ENCODE measurements at regions not wholly inside any gene's neighbourhood (a gene's known extent, or its start where the extent isn't known, plus 50 kb on each side); places are given as distances from the start of the nearest gene placed in this dataset.

DNA sequence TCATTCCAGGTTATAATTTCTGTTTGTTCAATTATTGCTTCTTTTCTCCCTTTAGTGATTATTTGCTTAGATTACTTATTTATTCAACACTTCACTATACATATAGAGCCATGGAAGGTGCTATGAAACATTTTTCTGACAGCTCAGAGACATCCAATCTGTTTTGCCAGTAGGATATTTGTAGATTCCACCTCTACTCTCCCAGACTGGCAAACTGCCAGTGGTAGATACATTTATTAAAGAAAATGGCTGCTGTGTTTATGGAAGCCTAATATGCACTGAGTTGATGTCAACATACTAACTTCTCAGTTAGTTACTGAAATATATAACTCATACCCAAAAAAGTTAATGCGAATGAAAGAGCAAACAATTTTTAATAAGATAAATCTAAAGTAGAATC lies 348.6 kb downstream of the TRAM1L1 start:
- DNase-seq, result no peak
- Histone ChIP-seq H3K27me3 (ENCODE audit: low read depth) (no peaks in the 10 kb centered on the region), H3K9me3 (replicated peaks) (no peaks in the 10 kb centered on the region), H3K4me1 (no peaks in the 10 kb centered on the region), H3K27ac (replicated peaks) (no peak overlapping the region), H3K4me3 (no peak overlapping the region), H3K36me3 (no peaks in the 10 kb centered on the region)
- TF ChIP-seq, protein P1, sequence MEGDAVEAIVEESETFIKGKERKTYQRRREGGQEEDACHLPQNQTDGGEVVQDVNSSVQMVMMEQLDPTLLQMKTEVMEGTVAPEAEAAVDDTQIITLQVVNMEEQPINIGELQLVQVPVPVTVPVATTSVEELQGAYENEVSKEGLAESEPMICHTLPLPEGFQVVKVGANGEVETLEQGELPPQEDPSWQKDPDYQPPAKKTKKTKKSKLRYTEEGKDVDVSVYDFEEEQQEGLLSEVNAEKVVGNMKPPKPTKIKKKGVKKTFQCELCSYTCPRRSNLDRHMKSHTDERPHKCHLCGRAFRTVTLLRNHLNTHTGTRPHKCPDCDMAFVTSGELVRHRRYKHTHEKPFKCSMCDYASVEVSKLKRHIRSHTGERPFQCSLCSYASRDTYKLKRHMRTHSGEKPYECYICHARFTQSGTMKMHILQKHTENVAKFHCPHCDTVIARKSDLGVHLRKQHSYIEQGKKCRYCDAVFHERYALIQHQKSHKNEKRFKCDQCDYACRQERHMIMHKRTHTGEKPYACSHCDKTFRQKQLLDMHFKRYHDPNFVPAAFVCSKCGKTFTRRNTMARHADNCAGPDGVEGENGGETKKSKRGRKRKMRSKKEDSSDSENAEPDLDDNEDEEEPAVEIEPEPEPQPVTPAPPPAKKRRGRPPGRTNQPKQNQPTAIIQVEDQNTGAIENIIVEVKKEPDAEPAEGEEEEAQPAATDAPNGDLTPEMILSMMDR (IDR thresholded peaks at IDR 0.05; ENCODE audit: borderline replicate concordance), result no peak
- intact Hi-C loops (cut with micrococcal nuclease), result no loop called here

DNA sequence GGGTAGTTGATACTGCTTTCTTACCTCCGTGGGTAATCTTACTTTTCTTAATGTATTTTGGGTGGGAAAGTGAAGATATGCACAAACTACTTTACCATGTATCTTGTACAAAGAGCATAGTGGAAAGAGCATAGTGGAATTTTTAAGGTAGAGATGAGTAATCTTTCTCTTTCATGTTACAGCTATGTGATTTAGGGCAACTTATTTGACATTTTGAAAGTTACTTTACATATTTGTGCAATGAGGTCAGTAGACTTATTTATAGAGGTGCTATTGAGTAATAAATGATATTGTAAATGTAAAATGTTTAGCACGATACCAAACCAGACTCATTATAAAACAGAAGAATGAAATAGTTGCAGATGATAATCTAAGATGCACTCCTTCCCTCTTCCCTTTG lies 351.2 kb downstream of the TRAM1L1 start:
- no peaks in the 10 kb centered on the region for H3K36me3 ChIP-seq
- peaks cover 4% of the 10 kb centered on the region for H3K9me3 ChIP-seq (replicated peaks)
- H3K27ac ChIP-seq (replicated peaks), result no peak overlapping the region
- H3K4me1 ChIP-seq, result no peaks in the 10 kb centered on the region
- DNase-seq, result no peak
- no peaks in the 10 kb centered on the region for H3K27me3 ChIP-seq (ENCODE audit: low read depth)
- intact Hi-C loops (cut with micrococcal nuclease), result no loop called here
- TF ChIP-seq, protein P1 (IDR thresholded peaks at IDR 0.05; ENCODE audit: borderline replicate concordance), result no peak
- no peak overlapping the region for H3K4me3 ChIP-seq

DNA sequence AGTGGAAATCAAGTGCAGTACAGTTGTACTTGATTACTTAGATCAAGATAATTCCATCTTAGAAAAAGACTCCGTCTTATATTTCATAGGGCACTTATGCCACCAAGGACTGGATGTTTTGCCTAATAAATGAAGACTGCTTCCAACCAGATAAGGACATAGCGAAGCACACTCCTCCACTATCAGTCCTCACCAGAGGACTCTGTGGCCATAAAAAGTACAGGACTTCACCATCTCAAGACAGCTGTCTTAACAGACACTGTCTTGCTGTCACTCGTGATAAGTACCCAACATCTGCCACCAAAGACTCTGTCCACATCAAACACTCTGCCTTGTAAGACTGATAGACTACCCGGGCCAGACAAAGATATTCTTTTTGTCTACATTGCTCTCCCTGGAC lies 352.0 kb downstream of the TRAM1L1 start:
- no peaks in the 10 kb centered on the region for H3K36me3 ChIP-seq
- peaks cover 4% of the 10 kb centered on the region for H3K9me3 ChIP-seq (replicated peaks)
- no peak overlapping the region for H3K27ac ChIP-seq (replicated peaks)
- intact Hi-C loops (cut with micrococcal nuclease), result no loop called here
- no peak overlapping the region for H3K4me3 ChIP-seq
- no peaks in the 10 kb centered on the region for H3K4me1 ChIP-seq
- no peaks in the 10 kb centered on the region for H3K27me3 ChIP-seq (ENCODE audit: low read depth)
- no peak for DNase-seq
- TF ChIP-seq, protein P1 (IDR thresholded peaks at IDR 0.05; ENCODE audit: borderline replicate concordance), result no peak

DNA sequence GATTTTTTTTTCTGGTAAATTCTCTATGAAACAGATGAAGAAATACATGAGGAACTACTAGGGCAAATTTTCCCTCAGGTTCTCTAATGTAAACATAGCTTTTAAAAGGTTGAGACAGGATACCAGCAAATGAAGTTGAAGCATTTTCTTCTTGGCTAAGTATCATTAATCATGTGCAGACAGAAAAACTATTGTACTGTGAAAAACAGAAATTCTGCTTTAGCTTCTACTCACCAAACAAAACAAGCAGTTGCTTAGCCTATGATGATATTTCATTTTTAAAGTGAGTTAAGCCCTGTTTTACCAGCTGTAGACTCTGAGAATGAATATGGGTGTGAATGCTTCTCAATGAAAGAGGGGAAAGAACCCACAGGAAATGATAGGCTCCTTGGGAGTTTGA lies 358.9 kb downstream of the TRAM1L1 start:
- no peaks in the 10 kb centered on the region for H3K4me1 ChIP-seq
- no peak overlapping the region for H3K27ac ChIP-seq (replicated peaks)
- H3K36me3 ChIP-seq, result no peaks in the 10 kb centered on the region
- peaks cover 4% of the 10 kb centered on the region for H3K9me3 ChIP-seq (replicated peaks)
- TF ChIP-seq, protein P1 (IDR thresholded peaks at IDR 0.05; ENCODE audit: borderline replicate concordance), result no peak
- intact Hi-C loops (cut with micrococcal nuclease), result no loop called here
- no peak for DNase-seq
- no peak overlapping the region for H3K4me3 ChIP-seq
- H3K27me3 ChIP-seq (ENCODE audit: low read depth), result no peaks in the 10 kb centered on the region

GRCh38 chr4:116724249-116724648 lies 361.1 kb downstream of the TRAM1L1 start:
- Histone ChIP-seq H3K4me3 (no peak overlapping the region), H3K9me3 (replicated peaks) (no peaks in the 10 kb centered on the region), H3K4me1 (no peaks in the 10 kb centered on the region), H3K36me3 (no peaks in the 10 kb centered on the region), H3K27me3 (ENCODE audit: low read depth) (no peaks in the 10 kb centered on the region), H3K27ac (replicated peaks) (no peak overlapping the region)
- DNase-seq, result no peak
- intact Hi-C loops (cut with micrococcal nuclease), result no loop called here
- TF ChIP-seq, protein P1 (IDR thresholded peaks at IDR 0.05; ENCODE audit: borderline replicate concordance), result no peak

DNA sequence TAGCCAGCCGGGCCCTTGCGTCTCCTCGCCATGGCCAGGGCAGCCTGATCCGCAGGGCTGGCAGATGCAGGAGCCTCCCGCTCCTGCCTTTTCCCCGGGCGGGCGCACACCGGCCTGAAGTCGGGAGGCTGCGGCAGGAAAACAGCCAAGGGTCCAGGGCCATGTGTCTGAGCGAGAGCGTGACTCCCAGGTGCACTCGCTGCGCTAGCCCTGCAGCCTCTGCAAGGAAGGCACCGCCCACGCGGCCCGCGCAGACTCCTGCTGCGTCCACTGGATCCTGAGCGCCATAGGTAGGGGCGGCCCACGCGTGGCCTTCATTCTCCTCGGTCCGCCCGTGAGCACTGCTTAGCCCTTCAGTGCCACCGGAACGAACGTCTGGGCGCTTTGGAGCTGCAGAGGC lies 379.9 kb downstream of the TRAM1L1 start:
- H3K36me3 ChIP-seq, result no peaks in the 10 kb centered on the region
- peaks cover 16% of the 10 kb centered on the region for H3K9me3 ChIP-seq (replicated peaks)
- no peaks in the 10 kb centered on the region for H3K4me1 ChIP-seq
- intact Hi-C loops (cut with micrococcal nuclease), result no loop called here
- TF ChIP-seq, protein P1 (IDR thresholded peaks at IDR 0.05; ENCODE audit: borderline replicate concordance), result no peak
- DNase-seq, result no peak
- H3K27ac ChIP-seq (replicated peaks), result no peak overlapping the region
- H3K4me3 ChIP-seq, result no peak overlapping the region
- H3K27me3 ChIP-seq (ENCODE audit: low read depth), result no peaks in the 10 kb centered on the region

All from left ventricle myocardium inferior (tissue), 1 donor.